Fibroblast of mammary gland (primary cell): ENCODE measurements at regions not wholly inside any gene's neighbourhood (a gene's known extent, or its start where the extent isn't known, plus 50 kb on each side); places are given as distances from the start of the nearest gene placed in this dataset.

Experiments used
- DNase-seq: peaks from one replicate; pipeline ENCODE4 v3.0.0-alpha.2; 2010; ENCODE audit warnings: low read depth
- H3K4me3 ChIP-seq: 2 replicates; pipeline ENCODE4 v1.5.1; 2011; ENCODE audit warnings: low read depth, mild to moderate bottlenecking, low read length, moderate library complexity; ENCODE audit not compliant: control insufficient read depth
- TF ChIP-seq, protein P1 (sequence below): conservative IDR thresholded peaks from 2 replicates; pipeline ENCODE4 v1.5.1; 2011; ENCODE audit warnings: low read depth, low read length, inconsistent platforms; ENCODE audit not compliant: control insufficient read depth, insufficient read depth

- no peak for DNase-seq
- H3K4me3 ChIP-seq, result no peak overlapping the region
- TF ChIP-seq, protein P1, sequence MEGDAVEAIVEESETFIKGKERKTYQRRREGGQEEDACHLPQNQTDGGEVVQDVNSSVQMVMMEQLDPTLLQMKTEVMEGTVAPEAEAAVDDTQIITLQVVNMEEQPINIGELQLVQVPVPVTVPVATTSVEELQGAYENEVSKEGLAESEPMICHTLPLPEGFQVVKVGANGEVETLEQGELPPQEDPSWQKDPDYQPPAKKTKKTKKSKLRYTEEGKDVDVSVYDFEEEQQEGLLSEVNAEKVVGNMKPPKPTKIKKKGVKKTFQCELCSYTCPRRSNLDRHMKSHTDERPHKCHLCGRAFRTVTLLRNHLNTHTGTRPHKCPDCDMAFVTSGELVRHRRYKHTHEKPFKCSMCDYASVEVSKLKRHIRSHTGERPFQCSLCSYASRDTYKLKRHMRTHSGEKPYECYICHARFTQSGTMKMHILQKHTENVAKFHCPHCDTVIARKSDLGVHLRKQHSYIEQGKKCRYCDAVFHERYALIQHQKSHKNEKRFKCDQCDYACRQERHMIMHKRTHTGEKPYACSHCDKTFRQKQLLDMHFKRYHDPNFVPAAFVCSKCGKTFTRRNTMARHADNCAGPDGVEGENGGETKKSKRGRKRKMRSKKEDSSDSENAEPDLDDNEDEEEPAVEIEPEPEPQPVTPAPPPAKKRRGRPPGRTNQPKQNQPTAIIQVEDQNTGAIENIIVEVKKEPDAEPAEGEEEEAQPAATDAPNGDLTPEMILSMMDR, result no peak
Observed at GRCh38 chr3:34837848-34838741, 801.2 kb upstream of the ARPP21 start.

GRCh38 chr3:34842706-34843480 lies 796.4 kb upstream of the ARPP21 start:
- TF ChIP-seq, protein P1, result no peak
- no peak overlapping the region for H3K4me3 ChIP-seq
- no peak for DNase-seq

GRCh38 chr3:34844323-34844620 lies 795.1 kb upstream of the ARPP21 start:
- no peak overlapping the region for H3K4me3 ChIP-seq
- TF ChIP-seq, protein P1, result no peak
- no peak for DNase-seq

DNA sequence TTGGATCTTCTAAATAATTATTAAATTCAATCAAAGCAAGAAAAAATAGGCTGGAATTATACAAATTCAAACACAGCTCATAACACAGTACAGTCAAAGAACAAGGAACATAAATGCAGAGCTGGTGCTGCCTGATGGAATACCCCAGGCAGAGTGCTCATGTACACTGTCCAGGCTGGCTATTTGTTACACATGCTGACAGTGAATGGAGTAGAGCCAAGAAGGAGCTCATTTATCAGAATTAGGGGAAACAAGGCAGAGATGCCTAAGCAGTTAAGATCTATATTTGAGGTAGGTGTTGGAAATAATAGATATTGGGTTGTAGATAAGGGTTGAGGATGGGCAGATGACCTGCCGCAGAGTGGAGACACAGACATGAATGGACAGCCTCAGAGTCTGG lies 788.2 kb upstream of the ARPP21 start:
- TF ChIP-seq, protein P1, result no peak
- no peak for DNase-seq
- H3K4me3 ChIP-seq, result no peak overlapping the region

GRCh38 chr3:34852844-34853439 lies 786.4 kb upstream of the ARPP21 start:
- TF ChIP-seq, protein P1, result no peak
- no peak for DNase-seq
- no peak overlapping the region for H3K4me3 ChIP-seq

DNA sequence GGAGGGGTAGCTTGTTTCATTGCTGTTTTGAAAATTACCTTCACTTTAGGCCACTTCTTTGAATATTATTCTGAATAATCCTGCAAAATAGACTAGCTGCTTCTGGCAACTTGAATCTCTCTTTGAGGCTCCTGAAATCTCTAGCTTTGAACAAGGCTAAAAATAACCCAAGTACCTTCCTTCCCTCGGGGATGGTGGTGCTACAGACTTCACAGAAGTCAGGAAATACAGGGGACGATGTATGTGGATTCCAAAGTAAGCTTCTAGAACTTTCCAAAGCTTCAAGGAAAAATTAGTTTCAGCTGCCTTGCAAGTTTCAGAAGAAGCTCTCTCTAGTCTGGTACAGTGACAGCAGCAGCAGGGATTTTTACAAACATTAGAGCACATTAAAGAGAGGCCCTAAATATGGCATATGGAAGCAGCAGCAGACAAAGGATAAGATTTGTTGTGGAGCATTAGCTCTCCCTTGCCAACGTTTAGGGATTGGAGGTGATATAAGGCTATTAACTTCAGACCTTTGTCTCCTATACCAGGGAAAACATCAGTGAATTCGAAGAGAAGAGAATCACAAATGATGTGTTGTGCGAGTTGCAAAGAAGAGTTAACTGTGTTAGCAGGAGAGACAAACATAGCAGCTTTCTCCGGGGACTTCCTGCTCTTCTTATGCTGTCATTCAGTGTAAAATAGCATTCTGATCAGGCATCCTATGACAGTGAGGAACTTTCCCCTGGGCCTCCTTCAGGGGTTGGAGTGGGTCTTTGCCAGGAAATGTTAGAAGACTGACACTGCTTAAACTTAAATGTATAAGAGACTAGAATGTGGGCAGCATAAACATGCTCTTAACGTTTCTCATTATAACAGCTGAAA lies 783.0 kb upstream of the ARPP21 start:
- TF ChIP-seq, protein P1, result no peak
- no peak overlapping the region for H3K4me3 ChIP-seq
- DNase-seq, result no peak
